ENCODE measurements at regions not wholly inside any gene's neighbourhood (a gene's known extent, or its start where the extent isn't known, plus 50 kb on each side); places are given as distances from the start of the nearest gene placed in this dataset.

GRCh38 chr16:52229471-52229870, 317.5 kb downstream of the TOX3 start:
- H3K27me3 ChIP-seq (replicated peaks; ENCODE audit: insufficient read depth): no peaks in the 10 kb centered on the region
- DNase-seq (ENCODE audit: low spot score) (no peak), ATAC-seq (ENCODE audit: insufficient number of reproducible peaks, low FRiP score, low read depth) (no peak)
- H3K27ac ChIP-seq: no peak overlapping the region
- H3K36me3 ChIP-seq: no peaks in the 10 kb centered on the region
- H3K4me3 ChIP-seq: no peak overlapping the region
- H3K4me1 ChIP-seq (ENCODE audit: control insufficient read depth in 1 of 2, low read depth in 2 of 2): no peaks in the 10 kb centered on the region
- no peaks in the 10 kb centered on the region for H3K9me3 ChIP-seq
- TF ChIP-seq CTCF (IDR thresholded peaks at IDR 0.05): no peak

DNA sequence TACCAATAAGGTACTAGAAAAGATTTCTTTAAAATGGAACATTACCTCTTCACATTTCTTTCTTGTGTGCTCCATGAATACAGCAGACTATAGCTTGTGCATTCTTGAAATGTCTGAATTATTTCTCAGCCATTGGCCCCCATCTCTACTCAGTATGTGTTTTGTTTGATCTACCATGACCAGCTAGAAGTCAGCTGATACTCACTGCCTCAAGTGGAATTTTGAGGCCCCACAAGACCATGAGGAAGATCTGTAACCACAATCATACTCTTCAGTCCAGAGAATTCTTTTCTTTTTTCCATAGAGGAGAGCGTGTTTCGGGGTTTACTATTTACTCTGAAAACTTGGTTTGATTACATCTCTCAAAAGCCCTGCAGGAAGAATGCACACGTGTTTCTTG, 319.1 kb downstream of the TOX3 start:
- H3K9me3 ChIP-seq: no peaks in the 10 kb centered on the region
- H3K4me1 ChIP-seq (ENCODE audit: control insufficient read depth in 1 of 2, low read depth in 2 of 2): no peaks in the 10 kb centered on the region
- ATAC-seq (ENCODE audit: insufficient number of reproducible peaks, low FRiP score, low read depth) (no peak), DNase-seq (ENCODE audit: low spot score) (no peak)
- H3K27me3 ChIP-seq (replicated peaks; ENCODE audit: insufficient read depth): no peaks in the 10 kb centered on the region
- H3K4me3 ChIP-seq: no peak overlapping the region
- no peak overlapping the region for H3K27ac ChIP-seq
- no peak for TF ChIP-seq CTCF (IDR thresholded peaks at IDR 0.05)
- no peaks in the 10 kb centered on the region for H3K36me3 ChIP-seq

DNA sequence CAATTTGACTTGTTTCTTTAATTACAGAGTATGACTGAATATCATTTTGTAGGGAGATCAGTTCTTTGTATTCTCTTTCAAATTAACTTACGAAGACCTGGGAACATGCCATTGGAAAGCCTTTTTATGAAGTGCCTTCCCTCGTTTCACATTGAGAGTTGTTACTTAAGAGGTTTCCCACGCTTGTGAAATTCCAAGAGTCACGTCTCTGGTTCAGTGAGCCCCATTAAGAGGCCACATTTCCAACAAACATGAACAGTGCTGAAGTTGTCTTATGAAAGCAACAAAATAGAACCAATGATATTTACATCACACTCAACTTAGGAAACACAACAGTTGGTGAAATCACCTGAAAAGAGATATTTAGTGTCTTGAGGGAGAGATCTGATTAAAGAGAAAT, 334.1 kb downstream of the TOX3 start:
- no peaks in the 10 kb centered on the region for H3K4me1 ChIP-seq (ENCODE audit: control insufficient read depth in 1 of 2, low read depth in 2 of 2)
- no peak overlapping the region for H3K4me3 ChIP-seq
- H3K27ac ChIP-seq: no peak overlapping the region
- H3K36me3 ChIP-seq: no peaks in the 10 kb centered on the region
- DNase-seq (ENCODE audit: low spot score): no peak
- no peaks in the 10 kb centered on the region for H3K9me3 ChIP-seq
- no peak for TF ChIP-seq CTCF (IDR thresholded peaks at IDR 0.05)
- ATAC-seq (ENCODE audit: insufficient number of reproducible peaks, low FRiP score, low read depth): no peak
- H3K27me3 ChIP-seq (replicated peaks; ENCODE audit: insufficient read depth): no peaks in the 10 kb centered on the region

DNA sequence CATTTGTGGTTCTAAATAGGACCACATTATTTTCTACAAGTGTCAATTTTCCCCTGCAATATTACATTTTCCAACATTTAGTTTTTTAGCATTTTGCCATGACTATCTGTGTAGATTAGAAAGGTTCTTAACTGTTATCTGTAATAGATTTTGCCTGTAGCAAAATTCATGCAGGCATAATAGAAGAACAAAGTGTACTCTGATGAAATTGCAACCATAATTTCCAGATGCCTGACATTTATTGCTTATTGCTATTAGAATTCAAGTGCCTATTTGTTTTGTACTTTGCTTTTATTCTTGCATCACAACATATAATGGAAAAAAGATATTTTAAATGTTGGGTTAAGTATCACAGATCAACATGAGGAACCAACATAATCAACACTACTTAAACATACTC, 337.7 kb downstream of the TOX3 start:
- TF ChIP-seq CTCF (IDR thresholded peaks at IDR 0.05): no peak
- H3K4me1 ChIP-seq (ENCODE audit: control insufficient read depth in 1 of 2, low read depth in 2 of 2): no peaks in the 10 kb centered on the region
- ATAC-seq (ENCODE audit: insufficient number of reproducible peaks, low FRiP score, low read depth): no peak
- H3K36me3 ChIP-seq: no peaks in the 10 kb centered on the region
- H3K27ac ChIP-seq: no peak overlapping the region
- H3K9me3 ChIP-seq: no peaks in the 10 kb centered on the region
- no peaks in the 10 kb centered on the region for H3K27me3 ChIP-seq (replicated peaks; ENCODE audit: insufficient read depth)
- DNase-seq (ENCODE audit: low spot score): no peak
- H3K4me3 ChIP-seq: no peak overlapping the region

GRCh38 chr16:52203096-52203495, 343.8 kb downstream of the TOX3 start:
- H3K36me3 ChIP-seq: no peaks in the 10 kb centered on the region
- ATAC-seq (ENCODE audit: insufficient number of reproducible peaks, low FRiP score, low read depth) (no peak), DNase-seq (ENCODE audit: low spot score) (no peak)
- no peak overlapping the region for H3K27ac ChIP-seq
- no peaks in the 10 kb centered on the region for H3K9me3 ChIP-seq
- H3K4me1 ChIP-seq (ENCODE audit: control insufficient read depth in 1 of 2, low read depth in 2 of 2): no peaks in the 10 kb centered on the region
- TF ChIP-seq CTCF (IDR thresholded peaks at IDR 0.05): no peak
- H3K4me3 ChIP-seq: no peak overlapping the region
- no peaks in the 10 kb centered on the region for H3K27me3 ChIP-seq (replicated peaks; ENCODE audit: insufficient read depth)

Measured in thoracic aorta (tissue), 2 donors.